H1 (cell line): ENCODE measurements at regions not wholly inside any gene's neighbourhood (a gene's known extent, or its start where the extent isn't known, plus 50 kb on each side); places are given as distances from the start of the nearest gene placed in this dataset.

Experiments
- CTCF ChIA-PET: fragments of 300-600 bp; sonication (Branson Sonifier 250); formaldehyde crosslinking; loops from one replicate; lab custom pipeline; 2021; ENCODE audit not compliant: partially characterized antibody; lab: Charles Lee
- POLR2A ChIA-PET: fragments of 300-600 bp; sonication (Branson Sonifier 250); formaldehyde crosslinking; loops from one replicate; lab custom pipeline; 2021; ENCODE audit warnings: inconsistent platforms; ENCODE audit not compliant: partially characterized antibody; lab: Charles Lee
- DNase-seq, 2 experiments: peaks; one replicate each; pipeline versions ENCODE4 v3.0.0 to v3.0.0-alpha.2; 2010 to 2022; ENCODE audit warnings: low spot score in 2 of 2, low read depth in 1 of 2, mixed read lengths in 1 of 2
- FAIRE-seq: peaks from 2 replicates; lab custom pipeline; 2011; peaks lifted over from hg19 to GRCh38; lab: Jason Lieb, UNC
- H2AFZ ChIP-seq: 2 replicates; pipeline ENCODE4 v1.8.1; 2012; ENCODE audit warnings: low read length, inconsistent platforms
- H2AK5ac ChIP-seq: 2 replicates; pipeline ENCODE4 v1.6.1; 2013; ENCODE audit warnings: low read depth, low read length
- H2BK120ac ChIP-seq: replicated peaks from 2 replicates; pipeline ENCODE3; 2013; ENCODE audit warnings: low read depth, low read length, inconsistent platforms
- H2BK12ac ChIP-seq: 2 replicates; pipeline ENCODE4 v1.6.1; 2013; ENCODE audit warnings: low read depth, low read length
- H2BK15ac ChIP-seq: 2 replicates; pipeline ENCODE4 v1.6.1; 2013; ENCODE audit warnings: low read length
- H2BK20ac ChIP-seq: 2 replicates; pipeline ENCODE4 v1.6.1; 2013; ENCODE audit warnings: low read length
- H2BK5ac ChIP-seq: 2 replicates; pipeline ENCODE4 v1.6.1; 2013; ENCODE audit warnings: low read depth, low read length
- H3K14ac ChIP-seq: 2 replicates; pipeline ENCODE4 v1.6.1; 2013; ENCODE audit warnings: inconsistent platforms; ENCODE audit not compliant: insufficient read length
- H3K18ac ChIP-seq: 2 replicates; pipeline ENCODE4 v1.6.1; 2013; ENCODE audit warnings: low read length; ENCODE audit errors: extremely low read depth
- H3K23ac ChIP-seq: 2 replicates; pipeline ENCODE4 v1.6.1; 2013; ENCODE audit warnings: inconsistent platforms; ENCODE audit not compliant: insufficient read length
- H3K23me2 ChIP-seq: 2 replicates; pipeline ENCODE4 v1.6.1; 2013; ENCODE audit warnings: low read depth, low read length
- H3K27ac ChIP-seq: 2 replicates; pipeline ENCODE4 v1.6.1; 2011; ENCODE audit warnings: low read depth, low read length, inconsistent platforms
- H3K27me3 ChIP-seq, 4 experiments: replicated peaks in 1 of 4; 1 replicate in 1 of 4; 2 replicates in 3 of 4; pipeline versions ENCODE4 v1.6.1 to v1.8.1; 2011 to 2013; ENCODE audit warnings: low read length in 3 of 4, mild to moderate bottlenecking in 3 of 4, inconsistent platforms in 2 of 4, mixed read lengths in 2 of 4, moderate library complexity in 1 of 4; ENCODE audit not compliant: control insufficient read depth in 3 of 4, insufficient read depth in 3 of 4; ENCODE audit errors: extremely low read depth in 1 of 4
- H3K36me3 ChIP-seq, 4 experiments: 2 replicates each; pipeline versions ENCODE4 v1.6.1 to v1.8.1; 2011 to 2013; ENCODE audit warnings: mild to moderate bottlenecking in 4 of 4, low read length in 3 of 4, moderate library complexity in 2 of 4, control low read depth in 1 of 4, inconsistent platforms in 1 of 4; ENCODE audit not compliant: insufficient read depth in 4 of 4, control insufficient read depth in 2 of 4
- H3K4ac ChIP-seq: replicated peaks from 2 replicates; pipeline ENCODE3; 2013; ENCODE audit warnings: low read length, low read depth, mixed read lengths, inconsistent platforms; ENCODE audit not compliant: insufficient read length
- H3K4me1 ChIP-seq, 4 experiments: replicated peaks in 1 of 4; 1 replicate in 1 of 4; 2 replicates in 3 of 4; pipeline versions ENCODE4 v1.6.1 to v1.8.1; 2011 to 2013; ENCODE audit warnings: low read length in 3 of 4, inconsistent platforms in 2 of 4, mixed read lengths in 1 of 4; ENCODE audit not compliant: insufficient read depth in 4 of 4, control insufficient read depth in 3 of 4
- H3K4me2 ChIP-seq, 2 experiments: 2 replicates each; pipeline versions ENCODE4 v1.6.1 to v1.8.1; 2011 to 2013; ENCODE audit warnings: low read depth in 2 of 2, low read length in 2 of 2, control low read depth in 1 of 2, inconsistent platforms in 1 of 2, mild to moderate bottlenecking in 1 of 2; ENCODE audit not compliant: insufficient read depth in 1 of 2
- H3K4me3 ChIP-seq, 4 experiments: fragments of 200-600, 300-600 bp in 1 of 4; sonication (generic), shearing (Covaris generic), sonication (Bioruptor Twin) in 1 of 4; 2 replicates each; pipeline versions ENCODE4 v1.5.1 to v1.8.1; 2011 to 2016; ENCODE audit warnings: low read length in 4 of 4, low read depth in 3 of 4, control low read depth in 2 of 4, inconsistent platforms in 2 of 4, mild to moderate bottlenecking in 2 of 4, mixed read lengths in 1 of 4, moderate library complexity in 1 of 4; ENCODE audit not compliant: insufficient read depth in 2 of 4; ENCODE audit errors: extremely low read depth in 1 of 4
- H3K56ac ChIP-seq: replicated peaks from 2 replicates; pipeline ENCODE3; 2013; ENCODE audit warnings: low read depth, mild to moderate bottlenecking, mixed read lengths, low read length, inconsistent platforms; ENCODE audit not compliant: insufficient read length
- H3K79me1 ChIP-seq: 2 replicates; pipeline ENCODE4 v1.6.1; 2013; ENCODE audit warnings: low read depth, low read length, control low read depth
- H3K79me2 ChIP-seq, 2 experiments: 2 replicates each; pipeline versions ENCODE4 v1.6.1 to v1.8.1; 2012 to 2013; ENCODE audit warnings: low read length in 2 of 2, mild to moderate bottlenecking in 2 of 2, inconsistent platforms in 1 of 2; ENCODE audit not compliant: insufficient read depth in 2 of 2, control insufficient read depth in 1 of 2
- H3K9ac ChIP-seq, 4 experiments: replicated peaks in 1 of 4; 1 replicate in 1 of 4; 2 replicates in 3 of 4; pipeline versions ENCODE4 v1.6.1 to v1.8.1; 2011 to 2013; ENCODE audit warnings: low read depth in 3 of 4, low read length in 3 of 4, control low read depth in 2 of 4, mild to moderate bottlenecking in 2 of 4, moderate library complexity in 2 of 4, inconsistent platforms in 1 of 4; ENCODE audit errors: extremely low read depth in 1 of 4
- H3K9me3 ChIP-seq, 2 experiments: 2 replicates each; pipeline versions ENCODE4 v1.6.1 to v1.8.1; 2012 to 2013; ENCODE audit warnings: mild to moderate bottlenecking in 2 of 2, moderate library complexity in 2 of 2, control low read depth in 1 of 2, inconsistent platforms in 1 of 2, low read depth in 1 of 2, low read length in 1 of 2, mixed read lengths in 1 of 2; ENCODE audit not compliant: insufficient read depth in 2 of 2
- H4K20me1 ChIP-seq, 2 experiments: replicated peaks in 1 of 2; 2 replicates each; pipeline versions ENCODE3 to v1.8.1; 2011 to 2013; ENCODE audit warnings: inconsistent platforms in 2 of 2, low read length in 2 of 2, mild to moderate bottlenecking in 1 of 2; ENCODE audit not compliant: insufficient read depth in 2 of 2, control insufficient read depth in 1 of 2
- H4K5ac ChIP-seq: 2 replicates; pipeline ENCODE4 v1.6.1; 2013; ENCODE audit warnings: low read length, low read depth, mixed read lengths, inconsistent platforms; ENCODE audit not compliant: insufficient read length
- H4K8ac ChIP-seq: 2 replicates; pipeline ENCODE4 v1.8.0; 2013; ENCODE audit warnings: mild to moderate bottlenecking, moderate library complexity, low read length, inconsistent platforms; ENCODE audit not compliant: insufficient read depth; ENCODE audit errors: extremely low read depth
- H4K91ac ChIP-seq: replicated peaks from 2 replicates; pipeline ENCODE3; 2013; ENCODE audit warnings: low read length, mixed read lengths, inconsistent platforms; ENCODE audit not compliant: insufficient read length
- BRCA1 ChIP-seq: IDR thresholded peaks from 2 replicates; pipeline ENCODE4 v1.6.1; 2012; ENCODE audit warnings: low read depth, low read length, improper control_type of control experiment
- CTBP2 ChIP-seq: IDR thresholded peaks from 2 replicates; pipeline ENCODE4 v1.7.0; 2011; ENCODE audit warnings: borderline replicate concordance, mild to moderate bottlenecking, moderate library complexity, mixed read lengths, low read length; ENCODE audit not compliant: insufficient read depth, insufficient read length
- CTCF ChIP-seq, 3 experiments: IDR thresholded peaks; 1 replicate in 2 of 3; 2 replicates in 1 of 3; pipeline versions ENCODE4 v1.5.1 to v1.6.1; 2011; ENCODE audit warnings: low read length in 3 of 3, mild to moderate bottlenecking in 3 of 3, inconsistent platforms in 2 of 3, low read depth in 1 of 3, moderate library complexity in 1 of 3; ENCODE audit not compliant: insufficient read depth in 1 of 3; ENCODE audit errors: control extremely low read depth in 1 of 3
- FOSL1 ChIP-seq: IDR thresholded peaks from 2 replicates; pipeline ENCODE4 v1.6.1; 2011; ENCODE audit warnings: mild to moderate bottlenecking, low read depth, low read length, moderate library complexity; ENCODE audit not compliant: insufficient read depth
- HDAC6 ChIP-seq: IDR thresholded peaks from one replicate; pipeline ENCODE4 v1.7.1; 2012; ENCODE audit warnings: low read depth, mild to moderate bottlenecking, inconsistent platforms, low read length, moderate library complexity
- JUN ChIP-seq: IDR thresholded peaks from 2 replicates; pipeline ENCODE4 v1.6.1; 2011; ENCODE audit warnings: low read depth, mild to moderate bottlenecking, improper control_type of control experiment, low read length
- RAD21 ChIP-seq, 2 experiments: IDR thresholded peaks in 1 of 2; conservative IDR thresholded peaks in 1 of 2; 2 replicates each; pipeline ENCODE4 v1.6.1; 2011; ENCODE audit warnings: low read depth in 2 of 2, low read length in 2 of 2, improper control_type of control experiment in 1 of 2, inconsistent platforms in 1 of 2, mild to moderate bottlenecking in 1 of 2, moderate library complexity in 1 of 2
- RXRA ChIP-seq: IDR thresholded peaks from 2 replicates; pipeline ENCODE4 v1.6.1; 2011; ENCODE audit warnings: low read depth, mild to moderate bottlenecking, low read length, moderate library complexity; ENCODE audit not compliant: insufficient read depth
- SAP30 ChIP-seq: fragments of 300-600 bp; sonication (generic); IDR thresholded peaks from 2 replicates; pipeline ENCODE4 v1.7.1; 2012; ENCODE audit warnings: low read length, moderate library complexity, mild to moderate bottlenecking, inconsistent platforms; ENCODE audit not compliant: insufficient read depth, insufficient replicate concordance
- WGBS, 2 experiments: shearing (Covaris generic) in 1 of 2; methylation state at CpG; one replicate each; pipeline versions ENCODE4 v1.1.6 to v1.1.7; 2013 to 2015; ENCODE audit warnings: low lambda C conversion rate in 2 of 2, mixed read lengths in 2 of 2, inconsistent platforms in 1 of 2, low coverage in 1 of 2, missing lambda C conversion rate in 1 of 2; ENCODE audit not compliant: insufficient replicate concordance in 2 of 2, insufficient coverage in 1 of 2, insufficient read length in 1 of 2; ENCODE audit errors: extremely low coverage in 1 of 2, missing lambda C conversion rate in 1 of 2; 5-methylcytosine and 5-hydroxymethylcytosine counted together
- TF ChIP-seq, protein P1 (sequence below): IDR thresholded peaks from 2 replicates; pipeline ENCODE4 v1.6.1; 2011; ENCODE audit warnings: low read length, improper control_type of control experiment

- Histone ChIP-seq H3K4ac (no peak overlapping the region), H2BK12ac (no peak overlapping the region), H3K14ac (no peak overlapping the region), H2BK5ac (no peak overlapping the region), H4K91ac (no peak overlapping the region), H2BK20ac (no peak overlapping the region), H3K4me3 (no peak overlapping the region), H3K18ac (no peak overlapping the region), H2AK5ac (no peak overlapping the region), H4K20me1 (no peaks in the 10 kb centered on the region), H3K56ac (no peak overlapping the region), H4K8ac (no peak overlapping the region), H2BK15ac (no peak overlapping the region), H3K27ac (no peak overlapping the region), H3K23ac (no peak overlapping the region), H3K36me3 (no peaks in the 10 kb centered on the region), H3K27me3 (no peaks in the 10 kb centered on the region), H2BK120ac (no peak overlapping the region), H3K9ac (no peak overlapping the region), H3K4me2 (no peak overlapping the region), H4K5ac (no peak overlapping the region), H2AFZ (peak overlapping the region; percentile 74; the same call in 1 of the 2 replicates), H3K23me2 (no peaks in the 10 kb centered on the region), H3K79me1 (no peaks in the 10 kb centered on the region), H3K79me2 (no peaks in the 10 kb centered on the region), H3K4me1 (no peaks in the 10 kb centered on the region), H3K9me3 (no peaks in the 10 kb centered on the region)
- DNase-seq = no peak
- 67% methylated on average over 5 of the region's 5 CpGs; no CpG with 5 or more reads in 1 of the 2 experiments for WGBS, 2 experiments
- CTCF ChIA-PET = interaction anchor here (0.7 kb wide), 2 partner anchors 9 to 952 kb away, joined by 3 to 4 read pairs; no protein-coding TSS in a partner anchor
- POLR2A ChIA-PET = no interaction called here
- FAIRE-seq = peak; percentile 7
- TF ChIP-seq FOSL1 (no peak), RXRA (no peak), HDAC6 (no peak), SAP30 (no peak), CTCF (IDR thresholded peaks at IDR 0.05; ENCODE audit: control extremely low read depth in 1 of 3, insufficient read depth in 1 of 3, low read depth in 1 of 3, low read length in 3 of 3) (peak in 2 of 3 experiments; percentile 19 to 66; a peak in 2 of 4 replicates), JUN (no peak), CTBP2 (no peak), BRCA1 (no peak), RAD21 (IDR thresholded peaks at IDR 0.05 in 1 of 2, conservative IDR thresholded peaks at IDR 0.05 in 1 of 2; ENCODE audit: low read depth in 2 of 2, low read length in 2 of 2) (peak; percentile 44 to 50)
- TF ChIP-seq, protein P1, sequence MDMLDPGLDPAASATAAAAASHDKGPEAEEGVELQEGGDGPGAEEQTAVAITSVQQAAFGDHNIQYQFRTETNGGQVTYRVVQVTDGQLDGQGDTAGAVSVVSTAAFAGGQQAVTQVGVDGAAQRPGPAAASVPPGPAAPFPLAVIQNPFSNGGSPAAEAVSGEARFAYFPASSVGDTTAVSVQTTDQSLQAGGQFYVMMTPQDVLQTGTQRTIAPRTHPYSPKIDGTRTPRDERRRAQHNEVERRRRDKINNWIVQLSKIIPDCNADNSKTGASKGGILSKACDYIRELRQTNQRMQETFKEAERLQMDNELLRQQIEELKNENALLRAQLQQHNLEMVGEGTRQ = no peak
These were observed 963.1 kb upstream of the FAT3 start for GRCh38 chr11:91261513-91261912.
